ENCODE measurements at regions not wholly inside any gene's neighbourhood (a gene's known extent, or its start where the extent isn't known, plus 50 kb on each side); places are given as distances from the start of the nearest gene placed in this dataset.

DNA sequence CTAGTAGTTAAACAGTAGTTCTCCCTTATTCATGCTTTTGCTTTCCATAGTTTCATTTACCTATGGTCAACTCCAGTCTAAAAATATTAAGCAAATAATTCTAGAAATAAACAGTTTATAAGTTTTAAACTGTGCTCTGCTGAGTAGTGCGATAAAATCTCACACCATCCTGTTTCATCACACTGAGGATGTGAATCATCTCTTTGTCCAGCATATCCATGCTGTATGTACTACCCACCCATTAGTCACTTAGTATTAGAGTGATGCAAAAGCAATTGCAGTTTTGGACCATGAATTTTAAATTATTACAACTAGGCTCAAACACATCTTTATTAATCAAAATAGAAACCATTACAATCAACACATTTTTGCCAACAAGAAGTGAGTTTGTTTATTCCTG lies 187.4 kb downstream of the TEX13C start:
- no peaks in the 10 kb centered on the region for H4K20me1 ChIP-seq (ENCODE audit: insufficient read depth, low read length)
- no peak overlapping the region for H2AFZ ChIP-seq (ENCODE audit: low read depth, low read length)
- Mint-ChIP-seq H3K27me3 (ENCODE audit: low read depth, unreplicated experiment) (no peaks in the 10 kb centered on the region), H3K36me3 (ENCODE audit: low read depth, unreplicated experiment) (no peaks in the 10 kb centered on the region), H3K4me3 (ENCODE audit: unreplicated experiment) (no peak overlapping the region), H3K9me3 (ENCODE audit: unreplicated experiment) (peaks cover 2% of the 10 kb centered on the region), H3K27ac (ENCODE audit: unreplicated experiment) (no peak overlapping the region), H3K4me1 (ENCODE audit: low read depth, unreplicated experiment) (no peaks in the 10 kb centered on the region)
- TF ChIP-seq EZH2 (IDR thresholded peaks at IDR 0.05; ENCODE audit: insufficient read depth, low read length): no peak
- TF ChIP-seq, protein P1, sequence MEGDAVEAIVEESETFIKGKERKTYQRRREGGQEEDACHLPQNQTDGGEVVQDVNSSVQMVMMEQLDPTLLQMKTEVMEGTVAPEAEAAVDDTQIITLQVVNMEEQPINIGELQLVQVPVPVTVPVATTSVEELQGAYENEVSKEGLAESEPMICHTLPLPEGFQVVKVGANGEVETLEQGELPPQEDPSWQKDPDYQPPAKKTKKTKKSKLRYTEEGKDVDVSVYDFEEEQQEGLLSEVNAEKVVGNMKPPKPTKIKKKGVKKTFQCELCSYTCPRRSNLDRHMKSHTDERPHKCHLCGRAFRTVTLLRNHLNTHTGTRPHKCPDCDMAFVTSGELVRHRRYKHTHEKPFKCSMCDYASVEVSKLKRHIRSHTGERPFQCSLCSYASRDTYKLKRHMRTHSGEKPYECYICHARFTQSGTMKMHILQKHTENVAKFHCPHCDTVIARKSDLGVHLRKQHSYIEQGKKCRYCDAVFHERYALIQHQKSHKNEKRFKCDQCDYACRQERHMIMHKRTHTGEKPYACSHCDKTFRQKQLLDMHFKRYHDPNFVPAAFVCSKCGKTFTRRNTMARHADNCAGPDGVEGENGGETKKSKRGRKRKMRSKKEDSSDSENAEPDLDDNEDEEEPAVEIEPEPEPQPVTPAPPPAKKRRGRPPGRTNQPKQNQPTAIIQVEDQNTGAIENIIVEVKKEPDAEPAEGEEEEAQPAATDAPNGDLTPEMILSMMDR (IDR thresholded peaks at IDR 0.05; ENCODE audit: insufficient read depth, low read depth, low read length): no peak
- H3K27ac ChIP-seq (ENCODE audit: low read depth, low read length): no peak overlapping the region
- no peaks in the 10 kb centered on the region for H3K27me3 ChIP-seq (ENCODE audit: insufficient read depth, low read length)
- no peaks in the 10 kb centered on the region for H3K36me3 ChIP-seq (ENCODE audit: insufficient read depth, low read length)
- no peaks in the 10 kb centered on the region for H3K9me3 ChIP-seq (ENCODE audit: insufficient read depth, low read depth, low read length)
- DNase-seq (ENCODE audit: low read depth) (peak; percentile 13), FAIRE-seq (peak; percentile 41)
- H3K79me2 ChIP-seq (ENCODE audit: insufficient read depth, low read length): no peaks in the 10 kb centered on the region
- H3K4me3 ChIP-seq (ENCODE audit: insufficient read depth, low read depth, low read length): no peak overlapping the region
- H3K4me2 ChIP-seq (ENCODE audit: low read length): no peak overlapping the region
- no peak overlapping the region for H3K9ac ChIP-seq (ENCODE audit: low read length)
- H3K4me1 ChIP-seq (ENCODE audit: insufficient read depth, low read length): no peaks in the 10 kb centered on the region

GRCh38 chrX:125520029-125520428 lies 200.4 kb downstream of the TEX13C start:
- H3K9ac ChIP-seq (ENCODE audit: low read length): no peak overlapping the region
- no peaks in the 10 kb centered on the region for H3K4me1 ChIP-seq (ENCODE audit: insufficient read depth, low read length)
- no peaks in the 10 kb centered on the region for H3K27me3 Mint-ChIP-seq (ENCODE audit: low read depth, unreplicated experiment)
- H3K79me2 ChIP-seq (ENCODE audit: insufficient read depth, low read length): no peaks in the 10 kb centered on the region
- no peak overlapping the region for H3K27ac Mint-ChIP-seq (ENCODE audit: unreplicated experiment)
- H3K36me3 Mint-ChIP-seq (ENCODE audit: low read depth, unreplicated experiment): no peaks in the 10 kb centered on the region
- H3K27ac ChIP-seq (ENCODE audit: low read depth, low read length): no peak overlapping the region
- H3K36me3 ChIP-seq (ENCODE audit: insufficient read depth, low read length): no peaks in the 10 kb centered on the region
- no peak overlapping the region for H2AFZ ChIP-seq (ENCODE audit: low read depth, low read length)
- H3K4me3 ChIP-seq (ENCODE audit: insufficient read depth, low read depth, low read length): no peak overlapping the region
- TF ChIP-seq, protein P1 (IDR thresholded peaks at IDR 0.05; ENCODE audit: insufficient read depth, low read depth, low read length): no peak
- no peak for TF ChIP-seq EZH2 (IDR thresholded peaks at IDR 0.05; ENCODE audit: insufficient read depth, low read length)
- H3K4me3 Mint-ChIP-seq (ENCODE audit: unreplicated experiment): no peak overlapping the region
- DNase-seq (ENCODE audit: low read depth) (no peak), FAIRE-seq (peak; percentile 79)
- H3K27me3 ChIP-seq (ENCODE audit: insufficient read depth, low read length): no peaks in the 10 kb centered on the region
- H3K4me2 ChIP-seq (ENCODE audit: low read length): no peak overlapping the region
- peaks cover 1% of the 10 kb centered on the region for H3K9me3 Mint-ChIP-seq (ENCODE audit: unreplicated experiment)
- H4K20me1 ChIP-seq (ENCODE audit: insufficient read depth, low read length): no peaks in the 10 kb centered on the region
- no peaks in the 10 kb centered on the region for H3K9me3 ChIP-seq (ENCODE audit: insufficient read depth, low read depth, low read length)
- peaks cover 2% of the 10 kb centered on the region for H3K4me1 Mint-ChIP-seq (ENCODE audit: low read depth, unreplicated experiment)

DNA sequence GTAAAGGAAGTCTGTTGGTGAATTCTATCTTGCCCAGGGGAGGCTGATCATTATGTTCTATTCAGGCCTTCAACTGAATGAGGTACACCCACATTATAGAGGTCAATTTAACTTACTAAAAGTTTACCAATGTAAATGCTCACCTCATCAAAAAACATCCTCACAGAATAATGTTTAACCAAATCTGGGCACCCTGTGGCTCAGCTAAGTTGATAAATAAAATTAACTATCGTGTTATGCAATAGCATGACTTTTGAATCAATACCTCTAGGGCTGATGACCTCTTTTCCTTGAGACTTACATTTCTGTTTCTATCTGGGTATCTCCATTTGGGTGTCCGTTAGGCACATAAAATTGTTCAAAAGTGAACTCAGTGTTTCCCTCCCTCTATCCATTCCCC lies 203.1 kb downstream of the TEX13C start:
- H3K4me1 Mint-ChIP-seq (ENCODE audit: low read depth, unreplicated experiment): peaks cover under 1% of the 10 kb centered on the region

More for the DNA sequence above, 203.1 kb downstream of the TEX13C start:
- Histone ChIP-seq H3K4me1 (ENCODE audit: insufficient read depth, low read length) (no peaks in the 10 kb centered on the region), H3K4me2 (ENCODE audit: low read length) (no peak overlapping the region), H3K9me3 (ENCODE audit: insufficient read depth, low read depth, low read length) (no peaks in the 10 kb centered on the region), H3K27ac (ENCODE audit: low read depth, low read length) (no peak overlapping the region), H3K27me3 (ENCODE audit: insufficient read depth, low read length) (no peaks in the 10 kb centered on the region), H4K20me1 (ENCODE audit: insufficient read depth, low read length) (no peaks in the 10 kb centered on the region), H3K79me2 (ENCODE audit: insufficient read depth, low read length) (no peaks in the 10 kb centered on the region), H3K9ac (ENCODE audit: low read length) (no peak overlapping the region), H2AFZ (ENCODE audit: low read depth, low read length) (no peak overlapping the region), H3K36me3 (ENCODE audit: insufficient read depth, low read length) (no peaks in the 10 kb centered on the region), H3K4me3 (ENCODE audit: insufficient read depth, low read depth, low read length) (no peak overlapping the region)
- TF ChIP-seq EZH2 (IDR thresholded peaks at IDR 0.05; ENCODE audit: insufficient read depth, low read length): no peak
- TF ChIP-seq, protein P1 (IDR thresholded peaks at IDR 0.05; ENCODE audit: insufficient read depth, low read depth, low read length): no peak
- DNase-seq (ENCODE audit: low read depth): no peak
- H3K27ac Mint-ChIP-seq (ENCODE audit: unreplicated experiment): no peak overlapping the region
- H3K9me3 Mint-ChIP-seq (ENCODE audit: unreplicated experiment): peaks cover under 1% of the 10 kb centered on the region
- H3K27me3 Mint-ChIP-seq (ENCODE audit: low read depth, unreplicated experiment): no peaks in the 10 kb centered on the region
- no peak overlapping the region for H3K4me3 Mint-ChIP-seq (ENCODE audit: unreplicated experiment)
- no peaks in the 10 kb centered on the region for H3K36me3 Mint-ChIP-seq (ENCODE audit: low read depth, unreplicated experiment)
- no peak for FAIRE-seq

Measured in astrocyte (in vitro differentiated cells and primary cell).